HG02571 (cell line): ENCODE measurements at regions not wholly inside any gene's neighbourhood (a gene's known extent, or its start where the extent isn't known, plus 50 kb on each side); places are given as distances from the start of the nearest gene placed in this dataset.
A peak's percentile ranks its signal among the peaks of the same experiment; 100 is the strongest.
"Not testable (repeated sequence)": the region's sequence is repeated elsewhere in the genome, so short reads cannot be mapped to it uniquely, and the experiment has no call there.

Source experiments
- ATAC-seq: cut with Tn5 transposase; IDR thresholded peaks from one replicate; pipeline ENCODE4 v1.9.1; 2021; ENCODE audit warnings: mild to moderate bottlenecking, moderate library complexity; ENCODE audit not compliant: unreplicated experiment

DNA sequence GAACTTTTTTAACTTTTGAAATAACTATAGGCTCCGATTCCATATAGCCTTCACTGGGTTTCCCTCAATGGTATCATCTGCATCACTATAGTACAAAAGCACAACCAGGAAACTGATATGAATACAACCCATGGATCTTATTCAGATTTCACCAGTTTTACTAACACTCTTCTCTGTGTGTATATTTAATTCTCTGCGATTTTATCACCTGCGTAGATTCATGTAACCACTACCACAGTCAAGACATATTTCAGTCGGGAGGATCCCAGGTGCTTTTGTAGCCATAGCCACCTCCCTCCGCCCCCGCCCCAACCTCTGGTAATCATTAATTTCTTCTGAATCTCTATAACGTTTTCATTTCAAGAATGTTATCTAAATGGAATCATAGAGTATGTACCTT is 82.8 kb upstream of the C7orf33 start:
- ATAC-seq, result no peak

DNA sequence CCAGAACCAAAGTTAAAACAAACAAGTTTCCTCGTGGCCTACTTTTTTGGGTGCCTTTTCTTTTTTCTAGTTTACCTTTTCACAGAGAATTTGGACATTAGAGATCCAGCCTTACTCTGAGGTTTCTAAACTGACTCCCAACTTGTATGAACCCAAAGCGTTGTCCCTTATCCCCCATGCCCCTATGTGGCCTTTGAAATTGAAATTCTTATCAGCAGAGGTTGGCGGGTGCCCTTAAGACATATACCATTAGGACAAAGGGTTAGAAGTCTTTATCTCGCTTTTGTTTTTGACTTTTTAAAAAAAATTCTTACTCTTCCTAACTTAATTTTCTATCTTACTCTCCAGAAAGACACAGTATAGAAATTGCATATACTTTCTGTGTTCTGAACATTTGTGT is 76.3 kb upstream of the C7orf33 start:
- ATAC-seq, result no peak

DNA sequence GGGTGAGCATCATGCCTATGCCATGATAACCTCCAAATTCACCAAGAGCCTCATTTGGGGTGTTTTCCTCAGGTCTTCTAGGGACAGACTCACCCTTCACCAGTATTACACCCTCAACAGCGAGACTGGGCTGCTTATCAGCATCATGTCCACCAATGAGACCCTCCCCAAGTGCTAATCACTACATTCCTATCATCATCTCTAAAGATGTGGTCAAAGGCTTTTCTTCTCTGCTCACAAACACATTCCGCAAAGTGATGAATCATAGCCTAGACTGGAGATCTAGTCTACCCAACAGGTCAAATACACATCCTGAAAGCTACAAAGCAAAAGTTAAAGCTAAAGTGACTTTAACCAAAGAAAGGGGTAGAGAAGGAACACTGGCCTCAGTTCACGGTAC is 75.3 kb upstream of the C7orf33 start:
- ATAC-seq, result no peak

DNA sequence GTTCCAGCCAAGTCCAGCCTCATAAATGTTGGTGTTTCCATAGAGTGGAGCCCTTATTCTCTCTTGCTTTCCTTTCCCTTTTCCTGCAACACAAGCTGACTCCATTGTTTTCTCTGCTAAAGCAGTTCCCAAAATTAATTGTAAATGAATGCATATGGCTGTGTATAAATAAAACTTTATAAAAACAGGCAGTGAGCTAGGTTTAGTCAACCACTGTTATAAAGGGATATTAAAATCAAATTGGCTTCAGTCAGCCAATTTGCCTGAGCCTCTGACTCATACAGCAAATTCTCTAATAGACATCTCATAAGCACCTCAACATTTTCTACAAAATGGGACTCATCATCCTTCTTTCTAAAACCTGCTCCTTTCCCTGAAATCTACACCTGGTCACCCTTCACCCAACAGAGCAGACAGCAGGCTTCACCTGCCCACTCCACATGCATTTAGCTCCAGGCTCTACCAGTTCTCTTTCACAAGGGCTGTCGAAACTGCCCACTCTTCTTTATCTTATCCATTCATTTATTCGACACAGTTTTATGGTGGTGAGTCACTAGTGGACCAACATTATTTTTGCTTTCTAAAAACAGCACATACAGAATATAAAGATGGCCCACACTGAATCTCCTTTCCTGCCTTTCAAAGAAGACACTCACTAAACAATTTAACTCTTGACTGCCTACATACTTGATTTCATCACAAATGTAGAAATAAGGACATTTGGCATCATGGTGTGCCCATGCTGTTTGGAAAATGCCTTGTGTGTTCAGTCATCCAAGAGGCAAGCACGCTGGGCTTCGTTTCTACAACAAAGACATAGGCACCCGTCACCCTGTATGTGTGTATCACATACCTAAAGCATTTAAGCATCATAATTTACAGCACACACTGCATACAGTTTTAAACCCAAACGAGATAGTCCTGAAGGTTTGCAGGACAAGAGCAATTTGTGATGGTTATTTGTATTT is 74.6 kb upstream of the C7orf33 start:
- ATAC-seq, result no peak

DNA sequence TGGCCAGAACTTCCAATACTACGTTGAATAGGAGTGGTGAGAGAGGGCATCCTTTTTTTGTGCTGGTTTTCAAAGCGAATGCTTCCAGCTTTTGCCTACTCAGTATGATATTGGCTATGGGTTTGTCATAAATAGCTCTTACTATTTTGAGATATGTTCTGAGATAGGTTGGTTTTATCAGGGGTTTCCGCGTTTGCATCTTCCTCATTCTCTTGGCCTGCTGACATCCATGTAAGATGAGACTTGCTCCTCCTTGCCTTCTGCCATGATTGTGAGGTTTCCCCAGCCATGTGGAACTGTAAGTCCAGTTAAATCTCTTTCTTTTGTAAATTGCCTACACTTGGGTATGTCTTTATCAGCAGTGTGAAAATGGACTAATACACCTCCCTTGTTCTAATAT is 71.2 kb upstream of the C7orf33 start:
- not testable (repeated sequence) for ATAC-seq

DNA sequence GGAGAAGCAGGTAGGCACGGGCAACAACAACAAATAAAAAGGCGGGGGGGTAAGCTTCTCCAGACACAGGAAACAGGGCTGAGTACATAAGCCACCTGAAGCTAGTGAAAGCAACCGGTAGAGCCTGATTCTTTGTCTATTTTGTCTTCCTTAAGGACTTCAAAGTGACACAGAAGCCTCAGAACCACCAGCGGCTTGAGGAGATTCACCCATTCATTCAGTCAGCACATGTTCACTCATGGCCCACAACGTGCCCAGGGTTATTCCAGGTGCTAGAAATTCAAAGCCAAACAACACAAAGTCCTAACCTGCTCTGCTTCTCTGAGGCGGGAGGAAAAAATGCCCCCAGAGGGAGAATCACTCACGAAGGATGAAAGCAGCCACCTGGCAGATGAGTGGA is 69.3 kb upstream of the C7orf33 start:
- no peak for ATAC-seq

DNA sequence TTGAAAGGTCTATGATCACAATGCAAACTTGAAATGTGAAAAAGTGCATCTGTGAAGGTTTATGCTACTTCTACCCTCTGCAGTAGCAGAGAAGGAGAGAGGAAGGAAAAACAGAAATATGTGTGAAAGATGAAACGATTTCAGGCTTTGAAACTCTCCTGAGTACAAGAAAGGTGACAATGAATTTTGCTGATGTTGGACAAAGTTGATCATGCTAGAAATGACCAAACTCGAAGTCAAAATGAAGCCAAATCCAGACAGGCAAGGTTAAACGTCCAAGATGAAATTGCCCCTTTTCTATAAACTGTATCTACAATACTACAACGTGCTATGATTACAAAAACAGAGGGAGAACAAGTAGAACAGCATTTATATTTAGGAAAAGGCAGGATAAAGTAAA is 67.0 kb upstream of the C7orf33 start:
- ATAC-seq, result no peak

DNA sequence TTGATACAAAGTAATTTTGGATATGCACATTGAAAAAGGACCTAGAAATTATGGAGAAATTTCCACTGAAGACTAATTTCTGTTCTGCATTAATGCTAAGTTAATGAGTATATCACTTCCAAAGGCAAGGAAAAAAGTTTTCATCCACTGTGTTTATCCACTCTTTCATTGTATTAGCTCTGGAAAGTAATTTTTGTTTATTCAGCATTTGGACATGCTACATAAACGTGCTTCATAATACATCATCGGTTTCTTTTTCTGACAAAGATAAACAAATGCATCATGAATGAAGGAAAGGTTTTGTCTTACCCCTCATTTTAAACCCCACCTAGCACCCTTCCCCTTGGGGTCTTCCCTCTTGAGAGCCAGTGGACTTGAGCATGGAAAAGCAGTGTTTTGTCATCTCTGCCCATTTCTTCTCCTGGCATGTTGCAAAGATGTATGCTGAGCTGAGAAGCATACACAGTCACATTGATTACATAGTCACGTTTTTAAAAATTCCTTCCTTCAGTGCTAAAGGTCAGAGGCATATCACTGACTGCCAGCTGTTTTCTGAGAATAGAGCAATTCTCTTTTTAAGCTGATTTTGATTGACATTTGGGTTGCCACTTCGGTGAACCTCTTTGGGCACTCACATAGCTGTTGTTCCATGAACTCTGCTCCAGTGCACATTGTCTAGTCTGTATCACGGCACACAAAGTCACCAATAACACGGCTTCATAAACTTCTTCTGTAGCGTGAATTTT is 65.9 kb upstream of the C7orf33 start:
- ATAC-seq, result no peak

DNA sequence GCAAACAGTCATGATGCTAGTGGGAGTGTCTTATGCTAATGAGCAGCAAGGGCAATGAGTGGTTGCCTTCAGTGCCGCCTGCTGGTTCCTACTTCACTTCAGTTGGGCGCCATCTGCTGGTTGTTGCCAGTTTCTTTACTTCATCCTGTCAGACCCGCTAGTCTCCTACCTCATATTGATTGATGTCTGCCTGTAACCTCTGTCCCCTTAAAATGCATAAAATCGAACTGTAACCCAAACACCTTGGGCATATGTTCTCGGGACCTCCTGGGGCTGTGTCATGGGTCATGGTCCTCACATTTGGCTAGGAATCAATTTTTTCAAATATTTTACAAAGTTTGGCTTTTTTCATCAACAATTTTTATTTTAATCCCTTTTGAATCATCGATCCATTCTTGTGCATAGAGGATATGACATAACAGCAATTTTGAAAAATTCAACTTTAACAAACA is 62.8 kb upstream of the C7orf33 start:
- peak; percentile 94 for ATAC-seq

DNA sequence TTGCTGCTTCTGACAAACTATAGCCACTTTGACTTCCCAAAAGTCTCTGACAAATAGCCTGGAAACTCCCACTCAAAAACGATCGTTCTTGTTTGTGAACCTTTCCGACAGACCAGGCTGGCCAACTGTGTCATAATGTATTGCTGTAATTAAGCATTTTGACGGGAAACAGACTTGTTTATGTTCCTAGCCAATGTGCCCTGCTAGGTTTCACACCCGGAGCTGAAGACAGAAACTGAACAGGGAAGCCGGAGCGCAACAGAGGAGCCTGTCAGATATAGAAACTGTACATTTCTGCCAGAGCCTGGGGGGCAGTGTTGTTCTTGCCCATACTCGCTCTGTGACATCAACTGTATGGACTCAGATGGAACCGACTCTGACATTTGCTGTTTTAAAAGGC is 55.3 kb upstream of the C7orf33 start:
- ATAC-seq, result no peak

DNA sequence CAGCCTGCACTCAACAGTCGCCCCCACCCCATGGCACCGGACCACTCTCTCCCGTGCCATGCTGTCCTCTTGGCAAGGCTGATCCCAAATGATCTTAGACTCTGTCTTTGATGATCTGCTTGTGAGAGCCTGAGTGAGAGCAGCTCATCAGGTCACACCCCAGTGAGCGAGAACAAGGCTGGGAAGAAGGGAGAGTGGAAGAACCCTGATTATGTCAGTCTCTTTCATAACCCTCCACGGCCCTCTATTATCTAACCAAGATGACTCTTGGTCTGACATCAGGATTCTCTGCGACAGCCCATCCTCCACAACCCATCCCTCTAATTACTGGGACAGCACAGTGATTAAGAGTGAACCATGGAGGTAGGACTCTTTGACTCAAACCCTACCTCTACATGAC is 53.1 kb upstream of the C7orf33 start:
- ATAC-seq, result no peak

DNA sequence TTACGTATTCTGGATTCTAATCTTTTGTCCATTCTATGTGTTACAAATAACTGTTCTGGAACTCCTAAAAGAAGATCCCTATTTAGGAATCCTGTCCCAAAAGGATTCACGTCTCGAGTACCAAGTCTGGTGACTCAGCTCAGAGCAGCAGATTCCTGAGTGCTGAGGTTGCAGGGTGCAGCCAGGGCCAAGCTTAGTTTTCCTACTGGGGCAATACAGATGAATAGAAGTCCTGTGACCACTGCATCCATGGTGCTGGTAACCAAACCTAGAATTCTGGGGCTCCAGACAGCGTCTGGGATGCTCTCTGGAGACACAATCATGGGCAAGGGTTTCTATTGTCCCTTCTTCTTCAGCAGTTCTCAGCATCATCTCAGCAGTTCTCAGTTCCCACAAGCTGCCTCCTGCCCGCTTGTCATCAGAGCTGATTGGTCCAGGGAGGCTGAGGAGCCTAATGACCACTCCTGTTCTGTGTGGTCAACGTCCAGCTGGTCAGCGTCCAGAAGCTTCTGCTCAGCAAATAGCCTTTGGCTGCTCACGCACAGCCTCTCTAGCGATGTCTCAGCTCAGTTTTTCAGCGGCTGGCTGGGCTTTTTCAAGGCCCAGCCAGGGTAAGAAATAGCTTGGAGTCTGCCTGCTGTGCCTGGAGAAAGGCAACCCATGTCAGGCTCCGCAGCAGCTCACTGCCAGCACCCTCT is 50.4 kb upstream of the C7orf33 start:
- ATAC-seq, result no peak
